AG09309 (cell line): ENCODE measurements at regions not wholly inside any gene's neighbourhood (a gene's known extent, or its start where the extent isn't known, plus 50 kb on each side); places are given as distances from the start of the nearest gene placed in this dataset.

ENCODE experiments used
- DNase-seq: peaks from one replicate; pipeline ENCODE4 v3.0.0-alpha.2; 2010; ENCODE audit warnings: low read depth
- H3K4me3 ChIP-seq: 2 replicates; pipeline ENCODE4 v1.5.1; 2011; ENCODE audit warnings: mild to moderate bottlenecking, low read depth, low read length, moderate library complexity; ENCODE audit not compliant: control insufficient read depth
- CTCF ChIP-seq: IDR thresholded peaks from 2 replicates; pipeline ENCODE4 v1.5.1; 2011; ENCODE audit warnings: mild to moderate bottlenecking, low read depth, low read length, inconsistent platforms; ENCODE audit not compliant: insufficient read depth, control insufficient read depth; ENCODE audit errors: missing control alignments

DNA sequence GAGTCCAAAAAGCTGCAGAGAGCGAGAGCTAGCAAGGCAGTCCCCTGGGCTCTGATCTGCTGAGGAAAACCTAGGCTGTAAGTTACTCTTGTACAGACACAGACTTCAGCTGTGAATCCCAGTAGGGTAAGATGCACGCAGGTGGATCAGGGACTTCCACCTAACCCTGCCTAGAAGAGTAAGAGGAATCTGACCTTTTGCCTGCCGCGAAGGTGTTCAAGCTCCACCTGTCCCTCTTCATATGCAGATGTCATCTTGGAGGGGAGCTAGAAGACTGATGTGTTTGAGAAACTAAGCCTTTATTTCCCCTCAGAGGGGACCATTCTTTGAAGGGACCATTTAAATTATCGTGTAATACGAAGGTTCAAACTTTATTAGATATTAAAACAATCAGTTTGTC, 108.6 kb upstream of the USP24 start:
- no peak for TF ChIP-seq CTCF
- no peak for DNase-seq

GRCh38 chr1:55322842-55323241, 107.7 kb upstream of the USP24 start:
- no peak for TF ChIP-seq CTCF
- no peak for DNase-seq
- no peak overlapping the region for H3K4me3 ChIP-seq

More for the DNA sequence above, 108.6 kb upstream of the USP24 start:
- H3K4me3 ChIP-seq, result no peak overlapping the region

GRCh38 chr1:55321942-55322341, 106.8 kb upstream of the USP24 start:
- no peak for DNase-seq

DNA sequence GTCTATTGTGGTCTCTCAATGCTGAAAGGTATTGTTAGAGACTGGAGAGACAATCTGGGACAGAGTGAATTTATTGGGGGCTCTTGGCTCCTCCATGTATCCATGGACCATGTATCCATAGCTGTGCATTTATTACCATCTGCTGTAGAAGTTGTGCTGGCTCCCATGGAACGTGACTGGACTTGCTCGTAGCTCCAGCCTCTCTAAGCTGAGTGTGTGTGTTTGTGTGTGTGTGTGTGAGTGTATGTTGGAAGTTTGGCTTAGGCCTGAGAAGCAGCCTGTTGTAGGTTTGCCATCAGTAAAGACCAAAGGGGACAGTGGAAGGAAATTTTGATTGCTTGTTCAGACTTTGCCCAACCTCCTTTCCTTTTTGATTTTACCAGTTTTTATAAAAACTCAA, 105.7 kb upstream of the USP24 start:
- no peak overlapping the region for H3K4me3 ChIP-seq
- no peak for TF ChIP-seq CTCF
- DNase-seq, result no peak

More at GRCh38 chr1:55321942-55322341, 106.8 kb upstream of the USP24 start:
- no peak overlapping the region for H3K4me3 ChIP-seq
- TF ChIP-seq CTCF, result no peak

DNA sequence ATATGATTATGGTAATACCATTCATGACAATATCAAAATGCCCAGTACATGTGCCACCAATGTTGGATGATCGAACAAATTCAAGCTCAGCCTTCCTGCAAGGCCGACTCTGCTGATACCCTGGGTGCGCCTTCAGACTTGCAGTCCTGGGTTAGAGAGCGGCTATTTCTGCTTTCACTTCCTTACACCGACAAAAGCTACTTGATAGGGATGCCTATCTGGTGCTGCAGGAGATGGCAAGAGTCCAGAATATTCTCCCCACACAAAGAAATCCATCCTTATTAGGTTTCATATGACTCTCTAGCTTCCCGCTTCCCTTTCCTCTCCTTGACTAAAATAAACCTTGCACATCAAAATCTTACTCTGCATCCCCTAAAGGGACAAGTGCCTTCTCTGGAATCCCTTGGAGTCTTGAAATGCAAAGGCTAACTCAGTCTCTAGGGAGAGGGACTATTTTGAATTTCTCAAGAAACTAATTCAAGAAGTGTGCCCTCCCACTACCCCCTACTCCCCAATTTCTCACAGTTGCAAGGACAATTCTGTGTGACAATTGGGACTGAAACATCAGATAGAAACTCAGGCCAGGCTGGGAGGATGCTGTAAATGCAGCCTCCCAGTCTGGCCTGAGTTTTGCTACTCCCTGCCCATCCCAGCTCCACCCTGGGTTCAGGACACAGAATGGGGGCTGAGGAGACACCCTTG, 103.1 kb upstream of the USP24 start:
- DNase-seq, result no peak
- no peak for TF ChIP-seq CTCF
- no peak overlapping the region for H3K4me3 ChIP-seq

- H3K4me3 ChIP-seq, result no peak overlapping the region
- no peak for TF ChIP-seq CTCF
- DNase-seq, result no peak
These were observed 102.5 kb upstream of the USP24 start for GRCh38 chr1:55317673-55318072.
